NCI-H2081 (cell line): ENCODE measurements at regions not wholly inside any gene's neighbourhood (a gene's known extent, or its start where the extent isn't known, plus 50 kb on each side); places are given as distances from the start of the nearest gene placed in this dataset.

Experiments
- DNase-seq, 2 experiments: peaks; one replicate each; lab custom pipeline; 2025; lab: John Stamatoyannopoulos, UW

DNA sequence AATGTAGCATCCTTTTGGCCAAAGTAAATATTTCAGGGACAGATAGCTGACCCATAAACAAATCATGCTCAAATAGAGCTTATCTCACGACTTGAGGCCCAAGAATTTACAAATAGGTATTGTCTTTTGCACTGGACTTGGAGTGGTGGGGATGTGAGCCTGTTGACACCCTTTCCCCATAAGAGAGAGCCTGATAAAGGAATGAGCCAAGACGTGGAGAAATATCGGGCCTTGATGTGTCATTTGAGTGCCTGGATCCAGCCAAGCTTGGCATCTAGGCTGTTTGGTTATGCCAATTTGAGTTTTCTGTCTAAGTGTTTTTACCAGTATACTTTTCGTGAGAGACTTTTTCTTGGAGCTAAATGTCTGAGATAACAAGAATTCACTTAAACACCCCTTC, 112.9 kb upstream of the RGMA start:
- no peak for DNase-seq

DNA sequence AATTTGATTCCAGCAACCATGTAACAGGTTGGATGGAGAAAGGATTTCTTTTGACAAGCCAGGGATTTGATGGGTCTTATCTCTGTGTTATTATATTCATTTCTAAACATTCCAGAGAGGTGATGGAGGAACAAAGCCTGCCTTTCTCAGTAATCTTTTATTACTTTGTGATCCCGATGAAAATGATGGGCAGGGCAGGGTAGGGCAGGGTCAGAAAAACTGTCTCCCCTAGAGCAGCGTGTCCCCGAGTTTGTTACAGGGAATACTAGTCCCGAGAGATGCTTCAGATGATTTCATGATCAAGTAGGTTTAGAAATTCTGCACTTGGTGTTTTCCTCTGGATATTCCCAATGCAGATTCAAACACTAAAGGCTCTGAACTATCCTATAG, 111.8 kb upstream of the RGMA start:
- DNase-seq = no peak

- DNase-seq = no peak
Observed at GRCh38 chr15:93200081-93200836, 111.2 kb upstream of the RGMA start.

DNA sequence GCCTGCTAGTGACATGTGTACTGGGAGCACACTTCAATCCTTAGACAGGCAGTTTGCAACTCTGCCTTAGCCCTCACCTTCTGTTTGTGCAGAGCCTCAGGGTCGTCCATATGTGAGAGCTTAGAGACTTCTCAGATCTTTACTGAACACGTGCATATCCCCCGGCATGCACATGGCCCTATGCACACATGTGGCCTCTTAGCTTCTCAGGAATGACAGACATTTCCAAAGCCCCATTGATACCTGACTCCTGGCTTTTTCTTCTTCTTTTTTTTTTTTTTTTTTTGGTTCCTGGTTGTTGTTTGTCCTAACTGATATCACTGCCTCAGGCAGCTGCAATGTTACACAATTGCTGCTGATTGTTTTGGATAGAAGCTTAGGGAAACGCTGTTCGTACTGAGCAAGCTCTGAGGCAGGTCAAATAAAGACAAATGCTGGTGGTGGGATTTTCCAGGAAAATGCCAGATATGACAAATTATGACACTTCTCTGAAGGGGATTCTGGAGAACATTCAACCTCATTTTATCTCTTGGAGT, 107.2 kb upstream of the RGMA start:
- DNase-seq = no peak

GRCh38 chr15:93195109-93195508, 106.1 kb upstream of the RGMA start:
- no peak for DNase-seq

GRCh38 chr15:93190238-93190637, 101.2 kb upstream of the RGMA start:
- no peak for DNase-seq

DNA sequence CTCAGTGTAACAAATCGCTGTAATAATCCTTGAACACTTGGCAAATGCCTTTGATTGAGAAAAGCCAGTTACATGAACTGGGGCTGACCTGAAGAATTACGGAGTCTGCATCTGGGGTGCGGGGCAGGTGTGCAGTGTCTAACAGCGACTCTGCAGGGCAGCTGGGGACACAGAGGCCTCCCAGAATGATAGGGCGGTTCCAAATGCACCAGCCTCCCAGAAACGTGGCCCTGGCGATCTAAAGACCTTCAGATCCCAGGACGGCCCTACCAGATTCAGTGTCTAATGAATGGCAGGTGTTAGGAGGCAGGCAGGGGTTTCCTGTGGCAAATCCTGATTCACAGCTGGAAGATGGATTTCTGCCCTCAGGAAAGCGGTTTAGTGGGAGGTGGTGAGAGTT, 100.5 kb upstream of the RGMA start:
- DNase-seq = peak; percentile 14 to 40

GRCh38 chr15:93188236-93188635, 99.2 kb upstream of the RGMA start:
- no peak for DNase-seq

GRCh38 chr15:93185796-93186195, 96.8 kb upstream of the RGMA start:
- no peak for DNase-seq

DNA sequence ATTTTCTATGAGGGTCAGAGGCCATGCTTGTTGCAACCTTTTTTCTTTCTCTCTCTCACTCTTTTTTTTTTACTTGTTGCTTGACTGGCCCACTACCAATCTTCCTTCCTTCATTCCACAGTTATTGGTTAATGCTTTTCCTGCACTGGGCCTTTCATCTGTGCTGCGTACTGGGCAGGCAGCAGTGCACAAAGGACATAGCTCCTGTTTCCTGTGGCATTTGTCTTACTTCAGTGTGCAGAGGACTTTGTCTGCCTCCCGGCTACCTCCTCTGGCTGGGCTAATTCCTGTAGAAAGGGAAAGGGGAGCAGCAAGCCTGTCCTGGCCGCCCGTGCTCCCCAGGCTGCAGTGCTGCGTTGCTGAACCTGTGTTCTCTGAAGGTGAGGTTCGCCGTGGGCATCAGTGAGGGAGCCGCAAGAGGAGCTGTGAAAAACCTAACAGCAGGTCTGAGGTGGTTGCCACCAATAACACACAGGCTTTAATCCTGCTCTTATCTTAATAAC, 93.7 kb upstream of the RGMA start:
- no peak for DNase-seq

DNA sequence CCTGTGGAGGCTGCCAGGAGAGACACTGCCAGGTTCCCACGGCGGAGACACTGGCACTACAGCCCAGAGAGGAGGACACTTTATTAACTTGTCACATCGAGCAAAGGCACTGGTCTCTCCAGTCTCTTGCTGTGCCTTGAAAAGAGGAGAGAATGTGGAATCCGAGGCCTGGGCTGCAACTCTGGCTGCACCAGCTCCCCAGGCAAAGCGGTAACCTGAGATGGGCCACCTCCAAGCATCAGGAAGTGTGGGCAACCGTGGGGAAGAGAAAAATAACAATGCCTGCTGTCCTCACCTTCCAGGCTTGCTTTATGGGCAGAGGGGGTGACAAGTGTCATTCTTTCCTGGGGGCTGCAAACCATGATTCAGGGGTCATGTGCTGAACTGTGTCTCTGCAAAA, 91.6 kb upstream of the RGMA start:
- no peak for DNase-seq

GRCh38 chr15:93180128-93180527, 91.1 kb upstream of the RGMA start:
- DNase-seq = no peak

DNA sequence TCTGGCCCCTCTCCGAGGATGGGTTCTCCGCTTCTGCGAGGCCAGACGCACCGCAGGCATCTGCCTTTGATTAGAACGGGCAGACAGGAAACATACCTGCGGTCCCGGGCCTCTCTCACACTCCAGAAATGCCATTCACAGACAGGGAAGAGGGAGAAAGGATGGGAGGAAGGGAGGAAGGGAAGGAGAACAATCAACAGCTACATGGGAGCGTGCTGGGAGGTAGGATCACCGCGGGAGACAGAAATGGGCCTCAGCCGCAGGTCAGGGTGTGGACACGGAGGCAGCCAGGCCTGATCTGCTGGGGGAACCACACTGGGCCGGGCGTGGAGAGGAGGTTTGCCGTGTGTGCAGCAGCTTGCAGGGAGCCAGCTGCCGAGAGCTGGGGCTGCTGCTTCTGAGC, 90.7 kb upstream of the RGMA start:
- no peak for DNase-seq

DNA sequence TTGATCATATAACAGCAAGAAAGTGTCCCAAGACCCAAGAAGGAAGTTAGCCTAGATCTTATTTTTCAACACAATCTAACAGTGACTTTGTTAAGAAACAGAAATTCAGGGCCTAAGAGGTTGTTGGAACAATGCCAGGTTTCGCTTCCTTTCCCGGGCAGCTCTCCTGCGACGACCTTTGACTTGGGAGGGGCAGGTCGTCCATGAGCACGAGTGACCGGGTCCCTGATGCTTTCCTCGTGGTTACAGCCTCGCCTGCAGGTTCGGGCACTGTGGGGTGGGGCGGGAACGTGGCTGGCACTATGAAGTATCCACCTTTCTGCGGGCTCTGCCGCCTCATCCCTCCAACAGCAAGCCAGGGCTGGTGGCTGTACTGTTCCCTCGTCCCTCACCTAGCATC, 90.1 kb upstream of the RGMA start:
- DNase-seq = no peak

- DNase-seq = no peak
Observed at GRCh38 chr15:93178371-93178770, 89.4 kb upstream of the RGMA start.

- no peak for DNase-seq
Observed at GRCh38 chr15:93176065-93176464, 87.1 kb upstream of the RGMA start.

- no peak for DNase-seq
Observed at GRCh38 chr15:93174836-93175235, 85.8 kb upstream of the RGMA start.

- no peak for DNase-seq
Observed at GRCh38 chr15:93173369-93173768, 84.4 kb upstream of the RGMA start.

- DNase-seq = no peak
Observed at GRCh38 chr15:93171476-93171875, 82.5 kb upstream of the RGMA start.

- DNase-seq = no peak
Observed at GRCh38 chr15:93170329-93170728, 81.3 kb upstream of the RGMA start.

- no peak for DNase-seq
Observed at GRCh38 chr15:93168910-93169309, 79.9 kb upstream of the RGMA start.

GRCh38 chr15:93167291-93167690, 78.3 kb upstream of the RGMA start:
- DNase-seq = no peak

- DNase-seq = no peak
Observed at GRCh38 chr15:93166675-93167074, 77.7 kb upstream of the RGMA start.
